SH-SY5Y (cell line): ENCODE measurements at regions not wholly inside any gene's neighbourhood (a gene's known extent, or its start where the extent isn't known, plus 50 kb on each side); places are given as distances from the start of the nearest gene placed in this dataset.

Experiments used
- GATA2 ChIP-seq: IDR thresholded peaks from 2 replicates; pipeline ENCODE4 v1.6.1; 2011; ENCODE audit warnings: mild to moderate bottlenecking, low read depth, low read length
- GATA3 ChIP-seq: IDR thresholded peaks from 2 replicates; pipeline ENCODE4 v1.6.1; 2011; ENCODE audit warnings: low read depth, mild to moderate bottlenecking, low read length, moderate library complexity

- TF ChIP-seq GATA3: no peak
- no peak for TF ChIP-seq GATA2
Observed at GRCh38 chr20:39800548-39800947, 838.4 kb downstream of the DHX35 start.
